ENCODE measurements at regions not wholly inside any gene's neighbourhood (a gene's known extent, or its start where the extent isn't known, plus 50 kb on each side); places are given as distances from the start of the nearest gene placed in this dataset.
"Not testable (repeated sequence)": the region's sequence is repeated elsewhere in the genome, so short reads cannot be mapped to it uniquely, and the experiment has no call there.

DNA sequence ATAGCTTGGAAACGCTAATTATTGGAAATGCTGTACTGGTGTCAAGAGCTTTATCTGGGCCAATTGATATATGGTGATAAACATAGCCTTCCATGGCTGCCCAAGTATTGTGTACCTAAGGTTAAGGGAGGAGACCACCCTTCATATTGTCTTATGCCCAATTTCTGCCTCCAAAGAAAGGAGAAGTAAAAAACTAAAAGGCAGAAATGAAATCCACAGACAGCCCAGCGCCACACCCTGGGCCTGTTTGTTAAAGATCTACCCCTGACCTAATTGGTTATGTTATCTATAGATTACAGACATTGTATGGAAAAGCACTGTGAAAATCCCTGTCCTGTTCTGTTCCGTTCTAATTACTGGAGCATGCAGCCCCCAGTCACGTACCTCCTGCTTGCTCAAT is 142.4 kb upstream of the RPS23 start:
- TF ChIP-seq, protein P1, sequence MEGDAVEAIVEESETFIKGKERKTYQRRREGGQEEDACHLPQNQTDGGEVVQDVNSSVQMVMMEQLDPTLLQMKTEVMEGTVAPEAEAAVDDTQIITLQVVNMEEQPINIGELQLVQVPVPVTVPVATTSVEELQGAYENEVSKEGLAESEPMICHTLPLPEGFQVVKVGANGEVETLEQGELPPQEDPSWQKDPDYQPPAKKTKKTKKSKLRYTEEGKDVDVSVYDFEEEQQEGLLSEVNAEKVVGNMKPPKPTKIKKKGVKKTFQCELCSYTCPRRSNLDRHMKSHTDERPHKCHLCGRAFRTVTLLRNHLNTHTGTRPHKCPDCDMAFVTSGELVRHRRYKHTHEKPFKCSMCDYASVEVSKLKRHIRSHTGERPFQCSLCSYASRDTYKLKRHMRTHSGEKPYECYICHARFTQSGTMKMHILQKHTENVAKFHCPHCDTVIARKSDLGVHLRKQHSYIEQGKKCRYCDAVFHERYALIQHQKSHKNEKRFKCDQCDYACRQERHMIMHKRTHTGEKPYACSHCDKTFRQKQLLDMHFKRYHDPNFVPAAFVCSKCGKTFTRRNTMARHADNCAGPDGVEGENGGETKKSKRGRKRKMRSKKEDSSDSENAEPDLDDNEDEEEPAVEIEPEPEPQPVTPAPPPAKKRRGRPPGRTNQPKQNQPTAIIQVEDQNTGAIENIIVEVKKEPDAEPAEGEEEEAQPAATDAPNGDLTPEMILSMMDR (IDR thresholded peaks at IDR 0.05; ENCODE audit: insufficient read depth, low read length): not testable (repeated sequence)
- TF ChIP-seq SPI1 (IDR thresholded peaks at IDR 0.05; ENCODE audit: borderline replicate concordance, low read depth); POLR2AphosphoS5 (IDR thresholded peaks at IDR 0.05; ENCODE audit: low read depth): not testable (repeated sequence)
- TF ChIP-seq, protein P2, sequence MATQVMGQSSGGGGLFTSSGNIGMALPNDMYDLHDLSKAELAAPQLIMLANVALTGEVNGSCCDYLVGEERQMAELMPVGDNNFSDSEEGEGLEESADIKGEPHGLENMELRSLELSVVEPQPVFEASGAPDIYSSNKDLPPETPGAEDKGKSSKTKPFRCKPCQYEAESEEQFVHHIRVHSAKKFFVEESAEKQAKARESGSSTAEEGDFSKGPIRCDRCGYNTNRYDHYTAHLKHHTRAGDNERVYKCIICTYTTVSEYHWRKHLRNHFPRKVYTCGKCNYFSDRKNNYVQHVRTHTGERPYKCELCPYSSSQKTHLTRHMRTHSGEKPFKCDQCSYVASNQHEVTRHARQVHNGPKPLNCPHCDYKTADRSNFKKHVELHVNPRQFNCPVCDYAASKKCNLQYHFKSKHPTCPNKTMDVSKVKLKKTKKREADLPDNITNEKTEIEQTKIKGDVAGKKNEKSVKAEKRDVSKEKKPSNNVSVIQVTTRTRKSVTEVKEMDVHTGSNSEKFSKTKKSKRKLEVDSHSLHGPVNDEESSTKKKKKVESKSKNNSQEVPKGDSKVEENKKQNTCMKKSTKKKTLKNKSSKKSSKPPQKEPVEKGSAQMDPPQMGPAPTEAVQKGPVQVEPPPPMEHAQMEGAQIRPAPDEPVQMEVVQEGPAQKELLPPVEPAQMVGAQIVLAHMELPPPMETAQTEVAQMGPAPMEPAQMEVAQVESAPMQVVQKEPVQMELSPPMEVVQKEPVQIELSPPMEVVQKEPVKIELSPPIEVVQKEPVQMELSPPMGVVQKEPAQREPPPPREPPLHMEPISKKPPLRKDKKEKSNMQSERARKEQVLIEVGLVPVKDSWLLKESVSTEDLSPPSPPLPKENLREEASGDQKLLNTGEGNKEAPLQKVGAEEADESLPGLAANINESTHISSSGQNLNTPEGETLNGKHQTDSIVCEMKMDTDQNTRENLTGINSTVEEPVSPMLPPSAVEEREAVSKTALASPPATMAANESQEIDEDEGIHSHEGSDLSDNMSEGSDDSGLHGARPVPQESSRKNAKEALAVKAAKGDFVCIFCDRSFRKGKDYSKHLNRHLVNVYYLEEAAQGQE (IDR thresholded peaks at IDR 0.05; ENCODE audit: insufficient replicate concordance, low read depth): not testable (repeated sequence)

All from HL-60 (cell line).